BLaER1 treated with 17β-estradiol and CSF1 and Interleukin-3, amounts not matched to agents 10 nM and 100 nM (cell line): ENCODE measurements at regions not wholly inside any gene's neighbourhood (a gene's known extent, or its start where the extent isn't known, plus 50 kb on each side); places are given as distances from the start of the nearest gene placed in this dataset.
"Not testable (repeated sequence)": the region's sequence is repeated elsewhere in the genome, so short reads cannot be mapped to it uniquely, and the experiment has no call there.

Experiments
- H3K27ac ChIP-seq, 11 experiments: shearing (Covaris generic); formaldehyde crosslinking; 2 replicates each; pipeline ENCODE4 v1.8.1; 2022
- H3K27me3 ChIP-seq, 11 experiments: shearing (Covaris generic); formaldehyde crosslinking; 2 replicates each; pipeline ENCODE4 v1.8.1; 2022
- H3K36me3 ChIP-seq, 11 experiments: shearing (Covaris generic); formaldehyde crosslinking; 2 replicates each; pipeline ENCODE4 v1.8.1; 2022
- H3K4me1 ChIP-seq, 10 experiments: shearing (Covaris generic); formaldehyde crosslinking; 2 replicates each; pipeline ENCODE4 v1.8.1; 2022
- H3K4me2 ChIP-seq, 11 experiments: shearing (Covaris generic); formaldehyde crosslinking; 2 replicates each; pipeline ENCODE4 v1.8.1; 2022
- H3K4me3 ChIP-seq, 10 experiments: shearing (Covaris generic); formaldehyde crosslinking; 2 replicates each; pipeline ENCODE4 v1.8.1; 2022
- H3K9ac ChIP-seq, 11 experiments: shearing (Covaris generic); formaldehyde crosslinking; 2 replicates each; pipeline ENCODE4 v1.8.1; 2022
- H3K9me3 ChIP-seq, 11 experiments: shearing (Covaris generic); formaldehyde crosslinking; replicated peaks in 1 of 11; 2 replicates each; pipeline ENCODE4 v1.8.1; 2022
- H4K20me1 ChIP-seq, 11 experiments: shearing (Covaris generic); formaldehyde crosslinking; 2 replicates each; pipeline ENCODE4 v1.8.1; 2022
- Cebpa-rat ChIP-seq, 11 experiments: shearing (Covaris generic); IDR thresholded peaks; 2 replicates each; pipeline ENCODE4 v1.8.1; 2022

GRCh38 chr16:60371591-60371990 lies 1637.5 kb upstream of the GOT2 start:
- Histone ChIP-seq H3K9me3 (no peaks in the 10 kb centered on the region), H3K4me2 (no peak overlapping the region), H3K9ac (no peak overlapping the region), H3K36me3 (no peaks in the 10 kb centered on the region), H3K4me3 (no peak overlapping the region), H3K27me3 (no peaks in the 10 kb centered on the region), H3K4me1 (peaks cover 0 to 4% (median 0%) of the 10 kb centered on the region in 10 experiments; a peak in 2 of 20 replicates), H3K27ac (no peak overlapping the region), H4K20me1 (no peaks in the 10 kb centered on the region)
- no peak for TF ChIP-seq Cebpa-rat (IDR thresholded peaks at IDR 0.05)

GRCh38 chr16:60367739-60368138 lies 1633.6 kb upstream of the GOT2 start:
- no peak for TF ChIP-seq Cebpa-rat (IDR thresholded peaks at IDR 0.05)
- no peak overlapping the region for H3K9ac ChIP-seq
- no peak overlapping the region for H3K4me2 ChIP-seq
- no peaks in the 10 kb centered on the region for H3K4me1 ChIP-seq
- no peaks in the 10 kb centered on the region for H3K9me3 ChIP-seq
- H3K36me3 ChIP-seq, result no peaks in the 10 kb centered on the region
- H3K27me3 ChIP-seq, result no peaks in the 10 kb centered on the region
- no peak overlapping the region for H3K4me3 ChIP-seq
- no peak overlapping the region for H3K27ac ChIP-seq
- H4K20me1 ChIP-seq, result no peaks in the 10 kb centered on the region

- TF ChIP-seq Cebpa-rat (IDR thresholded peaks at IDR 0.05), result no peak
- Histone ChIP-seq H3K9ac (no peak overlapping the region), H3K4me2 (no peak overlapping the region)
Observed at GRCh38 chr16:60363566-60363965, 1629.5 kb upstream of the GOT2 start.

GRCh38 chr16:60359866-60360265 lies 1625.8 kb upstream of the GOT2 start:
- H4K20me1 ChIP-seq, H3K9me3 ChIP-seq: not testable (repeated sequence)

More at GRCh38 chr16:60363566-60363965, 1629.5 kb upstream of the GOT2 start:
- H3K27me3 ChIP-seq, result no peaks in the 10 kb centered on the region
- no peaks in the 10 kb centered on the region for H3K4me1 ChIP-seq
- H3K9me3 ChIP-seq, result no peaks in the 10 kb centered on the region; a peak in 1 of 22 replicates
- H3K36me3 ChIP-seq, result no peaks in the 10 kb centered on the region
- H3K27ac ChIP-seq, result no peak overlapping the region
- no peak overlapping the region for H3K4me3 ChIP-seq
- no peaks in the 10 kb centered on the region for H4K20me1 ChIP-seq

GRCh38 chr16:60359412-60359811 lies 1625.3 kb upstream of the GOT2 start:
- H3K4me3 ChIP-seq, H3K27me3 ChIP-seq, H3K36me3 ChIP-seq, H3K4me2 ChIP-seq, H3K27ac ChIP-seq, H3K9ac ChIP-seq, H3K4me1 ChIP-seq, H4K20me1 ChIP-seq, H3K9me3 ChIP-seq: not testable (repeated sequence)

More at GRCh38 chr16:60359866-60360265, 1625.8 kb upstream of the GOT2 start:
- not testable (repeated sequence) for H3K4me3 ChIP-seq, H3K27ac ChIP-seq, H3K36me3 ChIP-seq, H3K27me3 ChIP-seq, H3K4me1 ChIP-seq, H3K9ac ChIP-seq, H3K4me2 ChIP-seq

- not testable (repeated sequence) for H3K27ac ChIP-seq, H3K9me3 ChIP-seq
Observed at GRCh38 chr16:60357876-60358522, 1623.9 kb upstream of the GOT2 start.

GRCh38 chr16:60346256-60346655 lies 1612.1 kb upstream of the GOT2 start:
- TF ChIP-seq Cebpa-rat (IDR thresholded peaks at IDR 0.05), result no peak
- Histone ChIP-seq H4K20me1 (no peaks in the 10 kb centered on the region), H3K36me3 (no peaks in the 10 kb centered on the region), H3K4me1 (no peaks in the 10 kb centered on the region), H3K9me3 (no peaks in the 10 kb centered on the region), H3K9ac (no peak overlapping the region), H3K27me3 (no peaks in the 10 kb centered on the region), H3K4me3 (no peak overlapping the region), H3K4me2 (no peak overlapping the region), H3K27ac (no peak overlapping the region)

More at GRCh38 chr16:60357876-60358522, 1623.9 kb upstream of the GOT2 start:
- not testable (repeated sequence) for H3K4me2 ChIP-seq, H3K4me1 ChIP-seq, H3K27me3 ChIP-seq, H4K20me1 ChIP-seq, H3K4me3 ChIP-seq, H3K36me3 ChIP-seq, H3K9ac ChIP-seq

GRCh38 chr16:60337671-60338070 lies 1603.6 kb upstream of the GOT2 start:
- Histone ChIP-seq H3K4me3 (no peak overlapping the region), H3K4me1 (peaks cover 0 to 5% (median 0%) of the 10 kb centered on the region in 10 experiments; a peak in 1 of 20 replicates), H3K36me3 (no peaks in the 10 kb centered on the region), H3K27ac (no peak overlapping the region), H4K20me1 (no peaks in the 10 kb centered on the region), H3K4me2 (no peak overlapping the region), H3K9me3 (peaks cover 0 to 6% (median under 1%) of the 10 kb centered on the region in 11 experiments; a peak in 11 of 22 replicates), H3K9ac (no peak overlapping the region), H3K27me3 (no peaks in the 10 kb centered on the region)
- TF ChIP-seq Cebpa-rat (IDR thresholded peaks at IDR 0.05), result no peak

- TF ChIP-seq Cebpa-rat (IDR thresholded peaks at IDR 0.05), result peak in 3 of 11 experiments; percentile 60 to 74 (median 64); a peak in 5 of 22 replicates
- no peaks in the 10 kb centered on the region for H4K20me1 ChIP-seq
- H3K9me3 ChIP-seq, result peaks cover 0 to 13% (median 9%) of the 10 kb centered on the region in 11 experiments; a peak in 14 of 22 replicates
- no peak overlapping the region for H3K4me2 ChIP-seq
- H3K4me3 ChIP-seq, result no peak overlapping the region
- no peaks in the 10 kb centered on the region for H3K27me3 ChIP-seq
- H3K4me1 ChIP-seq, result peaks cover 0 to 5% (median 0%) of the 10 kb centered on the region in 10 experiments; a peak in 1 of 20 replicates
- no peak overlapping the region for H3K9ac ChIP-seq
- H3K36me3 ChIP-seq, result no peaks in the 10 kb centered on the region
- H3K27ac ChIP-seq, result no peak overlapping the region
Observed at GRCh38 chr16:60331168-60331567, 1597.1 kb upstream of the GOT2 start.

- no peaks in the 10 kb centered on the region for H3K36me3 ChIP-seq
- H3K9me3 ChIP-seq, result peaks cover 0 to 13% (median 9%) of the 10 kb centered on the region in 11 experiments; a peak in 14 of 22 replicates
- H3K4me1 ChIP-seq, result no peaks in the 10 kb centered on the region
- H3K27me3 ChIP-seq, result no peaks in the 10 kb centered on the region
- H3K27ac ChIP-seq, result no peak overlapping the region
- H4K20me1 ChIP-seq, result no peaks in the 10 kb centered on the region
- TF ChIP-seq Cebpa-rat (IDR thresholded peaks at IDR 0.05), result no peak
- H3K4me3 ChIP-seq, result no peak overlapping the region
- H3K4me2 ChIP-seq, result no peak overlapping the region
- no peak overlapping the region for H3K9ac ChIP-seq
Observed at GRCh38 chr16:60329108-60329507, 1595.0 kb upstream of the GOT2 start.
